ENCODE measurements at regions not wholly inside any gene's neighbourhood (a gene's known extent, or its start where the extent isn't known, plus 50 kb on each side); places are given as distances from the start of the nearest gene placed in this dataset.

DNA sequence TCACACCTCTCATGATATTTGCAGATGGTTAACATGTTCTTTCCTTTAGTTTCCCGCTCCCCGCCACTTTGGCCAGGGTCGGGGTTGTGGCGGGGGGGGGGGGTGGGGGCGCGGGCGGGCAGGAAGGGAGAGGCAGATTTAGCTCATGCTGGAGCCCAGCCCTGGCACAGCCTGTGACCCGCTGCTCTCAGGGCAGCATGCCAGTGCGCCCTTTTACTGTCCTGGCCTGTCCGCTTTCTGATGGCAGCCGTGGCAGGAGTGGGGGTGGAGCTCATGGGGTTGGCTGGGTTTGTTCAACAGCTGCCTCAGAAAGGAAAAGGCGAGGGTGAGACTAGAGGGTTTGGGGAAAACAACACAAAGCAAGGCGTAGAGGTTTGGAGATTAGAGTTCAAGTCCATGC lies 56.1 kb downstream of the TNP1 start:
- no peak for TF ChIP-seq CTCF (IDR thresholded peaks at IDR 0.05)
- no peak for TF ChIP-seq POLR2A (IDR thresholded peaks at IDR 0.05)

All from right lobe of liver (tissue), 4 donors.